Hepatocyte (in vitro differentiated cells): ENCODE measurements at regions not wholly inside any gene's neighbourhood (a gene's known extent, or its start where the extent isn't known, plus 50 kb on each side); places are given as distances from the start of the nearest gene placed in this dataset.

Experiments used
- DNase-seq: peaks from one replicate; pipeline ENCODE4 v3.0.0-alpha.2; 2016; ENCODE audit warnings: low spot score
- H2AFZ ChIP-seq: fragments of 200-600 bp; sonication (generic); 2 replicates; pipeline ENCODE4 v1.6.0; 2016; ENCODE audit warnings: antibody characterized with exemption, mild to moderate bottlenecking
- H3K27ac ChIP-seq: fragments of 200-600 bp; sonication (generic); 2 replicates; pipeline ENCODE4 v1.5.1; 2016; ENCODE audit warnings: mild to moderate bottlenecking
- H3K27me3 ChIP-seq: fragments of 200-600 bp; sonication (generic); 2 replicates; pipeline ENCODE4 v1.6.1; 2016
- H3K36me3 ChIP-seq: fragments of 200-600 bp; sonication (generic); replicated peaks from 2 replicates; pipeline ENCODE4 v1.5.1; 2016; ENCODE audit warnings: low read depth; ENCODE audit not compliant: insufficient read depth
- H3K4me1 ChIP-seq: fragments of 200-600 bp; sonication (generic); 2 replicates; pipeline ENCODE4 v1.5.1; 2016; ENCODE audit warnings: mild to moderate bottlenecking, moderate library complexity; ENCODE audit not compliant: insufficient read depth
- H3K4me2 ChIP-seq: fragments of 200-600 bp; sonication (generic); 2 replicates; pipeline ENCODE4 v1.6.0; 2016
- H3K4me3 ChIP-seq: fragments of 200-600 bp; sonication (generic); 2 replicates; pipeline ENCODE4 v1.5.1; 2016; ENCODE audit warnings: mild to moderate bottlenecking
- H3K79me2 ChIP-seq: fragments of 200-600 bp; sonication (generic); 2 replicates; pipeline ENCODE4 v1.6.0; 2017; ENCODE audit warnings: mild to moderate bottlenecking
- H3K9me2 ChIP-seq: fragments of 200-600 bp; sonication (generic); replicated peaks from 2 replicates; pipeline ENCODE4 v1.6.0; 2017; ENCODE audit warnings: mild to moderate bottlenecking; ENCODE audit not compliant: insufficient read depth
- H3K9me3 ChIP-seq: fragments of 200-600 bp; sonication (generic); 2 replicates; pipeline ENCODE4 v1.5.1; 2016; ENCODE audit warnings: low read depth, mild to moderate bottlenecking
- H4K20me1 ChIP-seq: fragments of 200-600 bp; sonication (generic); 2 replicates; pipeline ENCODE4 v1.6.0; 2016; ENCODE audit warnings: mild to moderate bottlenecking; ENCODE audit not compliant: insufficient read depth, poor library complexity, severe bottlenecking
- CTCF ChIP-seq: fragments of 200-600 bp; sonication (generic); IDR thresholded peaks from 2 replicates; pipeline ENCODE4 v1.5.1; 2016; ENCODE audit warnings: antibody characterized with exemption, mild to moderate bottlenecking; ENCODE audit not compliant: poor library complexity
- EZH2 ChIP-seq: fragments of 200-600 bp; sonication (generic); IDR thresholded peaks from 2 replicates; pipeline ENCODE4 v1.6.1; 2016; ENCODE audit warnings: antibody characterized with exemption, mild to moderate bottlenecking, borderline replicate concordance
- EZH2phosphoT487 ChIP-seq: fragments of 200-600 bp; sonication (generic); IDR thresholded peaks from one replicate; pipeline ENCODE4 v1.6.1; 2018; ENCODE audit warnings: antibody characterized with exemption, mild to moderate bottlenecking, low read depth, moderate library complexity; ENCODE audit not compliant: unreplicated experiment, severe bottlenecking
- WGBS: methylation state at CpG from one replicate; pipeline ENCODE4 v1.1.6; 2016; ENCODE audit warnings: low lambda C conversion rate; ENCODE audit errors: missing lambda C conversion rate; 5-methylcytosine and 5-hydroxymethylcytosine counted together

- WGBS = 78% methylated on average over 8 of the region's 8 CpGs
- Histone ChIP-seq H3K9me3 (no peaks in the 10 kb centered on the region), H3K4me2 (no peak overlapping the region), H3K27ac (no peak overlapping the region), H3K36me3 (no peaks in the 10 kb centered on the region), H3K79me2 (no peaks in the 10 kb centered on the region), H4K20me1 (no peaks in the 10 kb centered on the region), H2AFZ (no peak overlapping the region), H3K4me3 (no peak overlapping the region), H3K9me2 (no peaks in the 10 kb centered on the region), H3K27me3 (no peaks in the 10 kb centered on the region), H3K4me1 (no peaks in the 10 kb centered on the region)
- no peak for DNase-seq
- no peak for TF ChIP-seq CTCF
- no peak for TF ChIP-seq EZH2phosphoT487
- no peak for TF ChIP-seq EZH2
Observed at GRCh38 chr15:101568309-101568708, 78.8 kb upstream of the PCSK6 start.

- no peaks in the 10 kb centered on the region for H3K4me1 ChIP-seq
- H4K20me1 ChIP-seq = no peaks in the 10 kb centered on the region
- H3K27ac ChIP-seq = no peak overlapping the region
- H3K36me3 ChIP-seq = no peaks in the 10 kb centered on the region
- H3K4me2 ChIP-seq = no peak overlapping the region
- no peak for DNase-seq
- no peak overlapping the region for H3K4me3 ChIP-seq
- no peaks in the 10 kb centered on the region for H3K9me3 ChIP-seq
- H3K27me3 ChIP-seq = no peaks in the 10 kb centered on the region
- no peak overlapping the region for H2AFZ ChIP-seq
- no peaks in the 10 kb centered on the region for H3K9me2 ChIP-seq
- TF ChIP-seq EZH2phosphoT487 = no peak
- no peak for TF ChIP-seq CTCF
- TF ChIP-seq EZH2 = no peak
- WGBS = 92% methylated on average over 14 of the region's 14 CpGs
- no peaks in the 10 kb centered on the region for H3K79me2 ChIP-seq
Observed at GRCh38 chr15:101566748-101567488, 77.4 kb upstream of the PCSK6 start.

GRCh38 chr15:101565377-101565776 lies 75.9 kb upstream of the PCSK6 start:
- no peaks in the 10 kb centered on the region for H3K27me3 ChIP-seq
- H4K20me1 ChIP-seq = no peaks in the 10 kb centered on the region
- H3K4me1 ChIP-seq = no peaks in the 10 kb centered on the region
- H3K4me3 ChIP-seq = no peak overlapping the region
- H3K36me3 ChIP-seq = no peaks in the 10 kb centered on the region
- H3K9me3 ChIP-seq = no peaks in the 10 kb centered on the region
- no peak for TF ChIP-seq CTCF
- TF ChIP-seq EZH2phosphoT487 = no peak
- TF ChIP-seq EZH2 = no peak
- H3K79me2 ChIP-seq = no peaks in the 10 kb centered on the region
- H3K4me2 ChIP-seq = no peak overlapping the region
- WGBS = 81% methylated on average over 3 of the region's 3 CpGs
- DNase-seq = no peak
- H3K27ac ChIP-seq = no peak overlapping the region
- H3K9me2 ChIP-seq = no peaks in the 10 kb centered on the region
- no peak overlapping the region for H2AFZ ChIP-seq
